ENCODE measurements at regions not wholly inside any gene's neighbourhood (a gene's known extent, or its start where the extent isn't known, plus 50 kb on each side); places are given as distances from the start of the nearest gene placed in this dataset.

- TF ChIP-seq ZSCAN29 (CRISPR knock-in tag; conservative IDR thresholded peaks at IDR 0.05) (no peak), IRF1 (CRISPR knock-in tag; IDR thresholded peaks at IDR 0.05; ENCODE audit: low read depth) (no peak), RERE (CRISPR knock-in tag; IDR thresholded peaks at IDR 0.05; ENCODE audit: low read depth) (no peak), SP1 (IDR thresholded peaks at IDR 0.05) (no peak), SP1 (CRISPR knock-in tag; IDR thresholded peaks at IDR 0.05) (no peak)
Measured at GRCh38 chr18:11437046-11437445, 172.3 kb upstream of the SLC35G4 start.
